OCI-LY1 (cell line): ENCODE measurements at regions not wholly inside any gene's neighbourhood (a gene's known extent, or its start where the extent isn't known, plus 50 kb on each side); places are given as distances from the start of the nearest gene placed in this dataset.

ENCODE experiments used
- H2AFZ ChIP-seq: fragments of 200-600 bp; sonication (generic), shearing (Covaris generic); 2 replicates; pipeline ENCODE4 v1.6.0; 2014; ENCODE audit warnings: antibody characterized with exemption, mild to moderate bottlenecking, low read length
- H3F3A ChIP-seq: fragments of 200-600 bp; sonication (generic), shearing (Covaris generic); 2 replicates; pipeline ENCODE4 v1.6.0; 2014; ENCODE audit warnings: mild to moderate bottlenecking, antibody characterized with exemption, low read length, moderate library complexity; ENCODE audit not compliant: insufficient read depth
- H3K27ac ChIP-seq: fragments of 200-600 bp; sonication (generic); 2 replicates; pipeline ENCODE4 v1.5.1; 2014; ENCODE audit warnings: low read length, mixed run types, mild to moderate bottlenecking, low read depth; ENCODE audit not compliant: poor library complexity, severe bottlenecking
- H3K27me3 ChIP-seq: fragments of 200-600 bp; sonication (generic); 2 replicates; pipeline ENCODE4 v1.6.0; 2014; ENCODE audit warnings: antibody characterized with exemption, mild to moderate bottlenecking, low read length, moderate library complexity; ENCODE audit not compliant: insufficient read depth
- H3K36me3 ChIP-seq: fragments of 200-600 bp; sonication (generic); 2 replicates; pipeline ENCODE4 v1.6.1; 2014; ENCODE audit warnings: mild to moderate bottlenecking, antibody characterized with exemption, low read length, moderate library complexity, mixed read lengths; ENCODE audit not compliant: insufficient read depth
- H3K4me1 ChIP-seq: fragments of 200-600 bp; sonication (generic); 2 replicates; pipeline ENCODE4 v1.5.1; 2014; ENCODE audit warnings: mild to moderate bottlenecking, low read length, moderate library complexity; ENCODE audit not compliant: insufficient read depth, severe bottlenecking
- H3K4me2 ChIP-seq: fragments of 200-600 bp; sonication (generic), shearing (Covaris generic); 2 replicates; pipeline ENCODE4 v1.6.1; 2014; ENCODE audit warnings: low read length
- H3K4me3 ChIP-seq: fragments of 200-600 bp; sonication (generic); 2 replicates; pipeline ENCODE4 v1.5.1; 2014; ENCODE audit warnings: low read length, low read depth, mild to moderate bottlenecking, mixed read lengths; ENCODE audit not compliant: poor library complexity, severe bottlenecking
- H3K79me2 ChIP-seq: fragments of 200-600 bp; shearing (Covaris generic); 2 replicates; pipeline ENCODE4 v1.6.1; 2016; ENCODE audit warnings: mixed run types, low read length, mixed read lengths; ENCODE audit not compliant: insufficient read depth
- H3K9ac ChIP-seq: fragments of 200-600 bp; sonication (generic), shearing (Covaris generic); 2 replicates; pipeline ENCODE4 v1.6.1; 2014; ENCODE audit warnings: mild to moderate bottlenecking, low read length, mixed read lengths
- H3K9me2 ChIP-seq: fragments of 200-600 bp; sonication (generic), shearing (Covaris generic); 2 replicates; pipeline ENCODE4 v1.6.1; 2014; ENCODE audit warnings: low read depth, mild to moderate bottlenecking, low read length, mixed read lengths
- H3K9me3 ChIP-seq: fragments of 200-600 bp; shearing (Covaris generic); 2 replicates; pipeline ENCODE4 v1.6.1; 2014; ENCODE audit warnings: low read length, mixed read lengths
- H4K20me1 ChIP-seq: fragments of 200-600 bp; sonication (generic), shearing (Covaris generic); 2 replicates; pipeline ENCODE4 v1.6.0; 2016; ENCODE audit warnings: mild to moderate bottlenecking, low read length; ENCODE audit not compliant: insufficient read depth
- CTCF ChIP-seq: fragments of 200-600 bp; sonication (generic), shearing (Covaris generic); IDR thresholded peaks from 2 replicates; pipeline ENCODE4 v1.5.1; 2017; ENCODE audit warnings: mild to moderate bottlenecking, antibody characterized with exemption, low read length, moderate library complexity, mixed read lengths
- EZH2 ChIP-seq: fragments of 200-600 bp; sonication (generic), shearing (Covaris generic); IDR thresholded peaks from 2 replicates; pipeline ENCODE4 v1.8.0; 2017; ENCODE audit warnings: borderline replicate concordance, mixed run types, mild to moderate bottlenecking, antibody characterized with exemption, low read length, moderate library complexity, mixed read lengths

GRCh38 chr2:237223201-237223861, 137.6 kb downstream of the COPS8 start:
- TF ChIP-seq CTCF (no peak), EZH2 (no peak)
- Histone ChIP-seq H3K4me3 (no peak overlapping the region), H3K9me2 (no peaks in the 10 kb centered on the region), H3K9ac (no peak overlapping the region), H2AFZ (no peak overlapping the region), H3K79me2 (no peaks in the 10 kb centered on the region), H3K27ac (no peak overlapping the region), H3K36me3 (no peaks in the 10 kb centered on the region), H4K20me1 (no peaks in the 10 kb centered on the region), H3K4me1 (no peaks in the 10 kb centered on the region), H3F3A (no peaks in the 10 kb centered on the region), H3K9me3 (no peaks in the 10 kb centered on the region), H3K4me2 (no peak overlapping the region), H3K27me3 (no peaks in the 10 kb centered on the region)

GRCh38 chr2:237227190-237227589, 141.5 kb downstream of the COPS8 start:
- H3K9ac ChIP-seq, result no peak overlapping the region
- H3K27me3 ChIP-seq, result no peaks in the 10 kb centered on the region
- no peaks in the 10 kb centered on the region for H3K9me3 ChIP-seq
- no peak overlapping the region for H3K4me2 ChIP-seq
- H3K27ac ChIP-seq, result no peak overlapping the region
- no peaks in the 10 kb centered on the region for H3K36me3 ChIP-seq
- H3K9me2 ChIP-seq, result no peaks in the 10 kb centered on the region
- TF ChIP-seq CTCF, result no peak
- TF ChIP-seq EZH2, result no peak
- no peaks in the 10 kb centered on the region for H3K4me1 ChIP-seq
- no peaks in the 10 kb centered on the region for H3K79me2 ChIP-seq
- no peaks in the 10 kb centered on the region for H4K20me1 ChIP-seq
- H2AFZ ChIP-seq, result no peak overlapping the region
- H3K4me3 ChIP-seq, result no peak overlapping the region
- no peaks in the 10 kb centered on the region for H3F3A ChIP-seq

DNA sequence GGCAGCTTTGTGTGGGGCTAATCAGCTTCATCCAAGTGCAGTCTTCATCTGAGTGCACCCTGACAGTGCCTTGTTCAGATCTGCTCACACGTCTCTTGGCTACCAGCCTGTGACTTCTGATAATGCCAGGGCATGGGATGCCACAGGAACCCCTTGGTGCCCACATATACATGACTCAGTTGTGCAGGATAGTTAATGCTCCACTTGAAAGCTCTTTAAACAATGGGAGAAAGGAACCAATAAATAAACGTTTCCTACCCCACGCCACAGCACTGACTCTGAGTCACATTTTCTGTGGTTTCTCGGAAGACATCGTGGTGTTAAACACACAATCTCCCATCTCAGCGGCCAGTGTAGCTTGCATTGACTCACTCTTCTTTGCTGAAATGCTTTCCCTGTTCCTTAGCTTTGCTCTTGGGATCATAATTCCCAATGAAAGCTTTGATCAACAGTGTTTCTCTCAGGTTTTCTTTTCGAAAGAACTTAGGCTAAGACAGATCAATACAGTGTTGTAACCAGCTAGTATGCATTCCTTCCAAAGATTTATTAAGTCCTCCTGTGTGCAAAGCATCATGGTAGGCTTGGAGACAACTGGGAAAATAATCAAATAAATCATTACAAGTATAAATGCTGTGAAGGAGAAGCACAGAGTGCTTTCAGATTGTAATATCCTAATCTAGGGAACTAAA, 142.0 kb downstream of the COPS8 start:
- Histone ChIP-seq H3K27me3 (no peaks in the 10 kb centered on the region), H4K20me1 (no peaks in the 10 kb centered on the region), H3K9me2 (no peaks in the 10 kb centered on the region), H3K36me3 (no peaks in the 10 kb centered on the region), H3K4me2 (no peak overlapping the region), H3F3A (no peaks in the 10 kb centered on the region), H2AFZ (no peak overlapping the region), H3K9me3 (no peaks in the 10 kb centered on the region), H3K9ac (no peak overlapping the region), H3K79me2 (no peaks in the 10 kb centered on the region), H3K27ac (no peak overlapping the region), H3K4me3 (no peak overlapping the region), H3K4me1 (no peaks in the 10 kb centered on the region)
- TF ChIP-seq CTCF (no peak), EZH2 (no peak)
